H9 (cell line): ENCODE measurements at regions not wholly inside any gene's neighbourhood (a gene's known extent, or its start where the extent isn't known, plus 50 kb on each side); places are given as distances from the start of the nearest gene placed in this dataset.
A peak's percentile ranks its signal among the peaks of the same experiment; 100 is the strongest.
"Not testable (repeated sequence)": the region's sequence is repeated elsewhere in the genome, so short reads cannot be mapped to it uniquely, and the experiment has no call there.

ENCODE experiments used
- DNase-seq: peaks from one replicate; pipeline ENCODE4 v3.0.0-alpha.2; 2017
- H2AFZ ChIP-seq: one replicate; pipeline ENCODE4 v1.6.1; 2013; ENCODE audit warnings: mild to moderate bottlenecking, low read length, control low read depth, moderate library complexity
- H2AK5ac ChIP-seq: 2 replicates; pipeline ENCODE4 v1.6.1; 2013; ENCODE audit warnings: low read length, control low read depth, mixed read lengths; ENCODE audit not compliant: insufficient read length
- H2BK120ac ChIP-seq: one replicate; pipeline ENCODE4 v1.6.1; 2013; ENCODE audit warnings: low read depth, mild to moderate bottlenecking, low read length, control low read depth, inconsistent platforms; ENCODE audit not compliant: poor library complexity, severe bottlenecking
- H2BK12ac ChIP-seq: 2 replicates; pipeline ENCODE4 v1.6.1; 2013; ENCODE audit warnings: low read length, control low read depth, mixed read lengths, low read depth; ENCODE audit not compliant: insufficient read length
- H2BK15ac ChIP-seq: 2 replicates; pipeline ENCODE4 v1.6.1; 2013; ENCODE audit warnings: low read depth, low read length, control low read depth
- H2BK20ac ChIP-seq: one replicate; pipeline ENCODE4 v1.6.1; 2013; ENCODE audit warnings: low read depth, mild to moderate bottlenecking, low read length, control low read depth, inconsistent platforms; ENCODE audit not compliant: poor library complexity, severe bottlenecking
- H2BK5ac ChIP-seq: 2 replicates; pipeline ENCODE4 v1.6.1; 2013; ENCODE audit warnings: low read length, control low read depth, mixed read lengths; ENCODE audit not compliant: insufficient read length
- H3K14ac ChIP-seq: 2 replicates; pipeline ENCODE4 v1.6.1; 2013; ENCODE audit warnings: low read length, control low read depth; ENCODE audit not compliant: insufficient read depth
- H3K18ac ChIP-seq: 2 replicates; pipeline ENCODE4 v1.6.1; 2013; ENCODE audit warnings: low read depth, mild to moderate bottlenecking, mixed read lengths, low read length, control low read depth; ENCODE audit not compliant: insufficient read length
- H3K23ac ChIP-seq: 2 replicates; pipeline ENCODE4 v1.6.1; 2013; ENCODE audit warnings: low read length, control low read depth, mixed read lengths, low read depth; ENCODE audit not compliant: insufficient read length
- H3K23me2 ChIP-seq: 2 replicates; pipeline ENCODE4 v1.6.1; 2013; ENCODE audit warnings: low read depth, mild to moderate bottlenecking, mixed read lengths, low read length, control low read depth; ENCODE audit not compliant: insufficient read length, poor library complexity, severe bottlenecking
- H3K27ac ChIP-seq: 2 replicates; pipeline ENCODE4 v1.5.1; 2013; ENCODE audit warnings: low read length, control low read depth, mixed read lengths, low read depth; ENCODE audit not compliant: insufficient read length
- H3K27me3 ChIP-seq: 2 replicates; pipeline ENCODE4 v1.6.1; 2013; ENCODE audit warnings: low read length, control low read depth, inconsistent platforms; ENCODE audit not compliant: insufficient read depth
- H3K4ac ChIP-seq: 2 replicates; pipeline ENCODE4 v1.6.1; 2013; ENCODE audit warnings: low read depth, mild to moderate bottlenecking, control low read depth, inconsistent platforms, low read length, moderate library complexity
- H3K4me1 ChIP-seq: 2 replicates; pipeline ENCODE4 v1.6.1; 2013; ENCODE audit warnings: low read length, control low read depth, inconsistent platforms; ENCODE audit not compliant: insufficient read depth
- H3K4me2 ChIP-seq: 2 replicates; pipeline ENCODE4 v1.6.1; 2013; ENCODE audit warnings: low read length, control low read depth, mixed read lengths; ENCODE audit not compliant: insufficient read length, insufficient read depth
- H3K56ac ChIP-seq: 2 replicates; pipeline ENCODE4 v1.6.1; 2013; ENCODE audit warnings: low read depth, mild to moderate bottlenecking, mixed read lengths, low read length, control low read depth; ENCODE audit not compliant: insufficient read length
- H3K79me1 ChIP-seq: 2 replicates; pipeline ENCODE4 v1.6.1; 2013; ENCODE audit warnings: low read depth, mild to moderate bottlenecking, moderate library complexity, low read length, control low read depth, inconsistent platforms; ENCODE audit not compliant: insufficient read depth, poor library complexity, severe bottlenecking
- H3K79me2 ChIP-seq: 2 replicates; pipeline ENCODE4 v1.6.1; 2013; ENCODE audit warnings: low read length, control low read depth, inconsistent platforms; ENCODE audit not compliant: insufficient read depth
- H3K9ac ChIP-seq: 2 replicates; pipeline ENCODE4 v1.6.1; 2013; ENCODE audit warnings: low read length, control low read depth, mixed read lengths; ENCODE audit not compliant: insufficient read length; ENCODE audit errors: extremely low read depth
- H3K9me3 ChIP-seq: one replicate; pipeline ENCODE4 v1.6.1; 2013; ENCODE audit warnings: low read depth, low read length, inconsistent platforms; ENCODE audit not compliant: control insufficient read depth
- H3T11ph ChIP-seq: one replicate; pipeline ENCODE4 v1.6.1; 2013; ENCODE audit warnings: mild to moderate bottlenecking, low read length, control low read depth, inconsistent platforms
- H4K20me1 ChIP-seq: one replicate; pipeline ENCODE4 v1.6.1; 2013; ENCODE audit not compliant: control insufficient read depth, insufficient read length, insufficient read depth
- H4K5ac ChIP-seq: 2 replicates; pipeline ENCODE4 v1.6.1; 2013; ENCODE audit warnings: low read depth, mild to moderate bottlenecking, mixed read lengths, low read length, control low read depth; ENCODE audit not compliant: insufficient read length
- H4K8ac ChIP-seq: replicated peaks from 2 replicates; pipeline ENCODE4 v1.6.1; 2013; ENCODE audit warnings: low read length, control low read depth, mixed read lengths, low read depth; ENCODE audit not compliant: insufficient read length
- H4K91ac ChIP-seq: 2 replicates; pipeline ENCODE4 v1.6.1; 2013; ENCODE audit warnings: low read depth, mild to moderate bottlenecking, moderate library complexity, mixed read lengths, low read length, control low read depth; ENCODE audit not compliant: insufficient read length
- H3K27ac Mint-ChIP-seq, 3 experiments: 2 replicates in 2 of 3; 3 replicates in 1 of 3; pipeline ENCODE4 v1.8.0; 2020 to 2021; ENCODE audit warnings: mixed read lengths in 3 of 3, mild to moderate bottlenecking in 1 of 3, moderate library complexity in 1 of 3
- H3K27me3 Mint-ChIP-seq: 2 replicates; pipeline ENCODE4 v1.8.0; 2021; ENCODE audit warnings: low read depth, mild to moderate bottlenecking, moderate library complexity, mixed read lengths
- H3K36me3 Mint-ChIP-seq, 3 experiments: 2 replicates in 2 of 3; 3 replicates in 1 of 3; pipeline ENCODE4 v1.8.0; 2020 to 2021; ENCODE audit warnings: low read depth in 3 of 3, mixed read lengths in 3 of 3; ENCODE audit not compliant: insufficient read depth in 1 of 3
- H3K4me1 Mint-ChIP-seq, 2 experiments: 2 replicates each; pipeline ENCODE4 v1.8.0; 2020; ENCODE audit warnings: mixed read lengths in 2 of 2
- H3K4me3 Mint-ChIP-seq, 2 experiments: 2 replicates in 1 of 2; 3 replicates in 1 of 2; pipeline ENCODE4 v1.8.0; 2020 to 2021; ENCODE audit warnings: mild to moderate bottlenecking in 2 of 2, mixed read lengths in 2 of 2, moderate library complexity in 1 of 2
- H3K9me3 Mint-ChIP-seq, 2 experiments: 2 replicates in 1 of 2; 3 replicates in 1 of 2; pipeline ENCODE4 v1.8.0; 2020; ENCODE audit warnings: mild to moderate bottlenecking in 2 of 2, mixed read lengths in 2 of 2, moderate library complexity in 1 of 2
- WGBS: extraction: QIAGEN DNeasy Blood & Tissue Kit; methylation state at CpG from one replicate; pipeline ENCODE4 v1.1.7; 2013; ENCODE audit warnings: missing lambda C conversion rate, low lambda C conversion rate, mixed read lengths; ENCODE audit not compliant: insufficient read length; ENCODE audit errors: extremely low coverage; 5-methylcytosine and 5-hydroxymethylcytosine counted together
- TF ChIP-seq, protein P1 (sequence below): fragments of 200-600 bp; sonication (generic); conservative IDR thresholded peaks from 3 replicates; pipeline ENCODE4 v1.8.0; 2021; ENCODE audit warnings: antibody characterized with exemption, mild to moderate bottlenecking

DNA sequence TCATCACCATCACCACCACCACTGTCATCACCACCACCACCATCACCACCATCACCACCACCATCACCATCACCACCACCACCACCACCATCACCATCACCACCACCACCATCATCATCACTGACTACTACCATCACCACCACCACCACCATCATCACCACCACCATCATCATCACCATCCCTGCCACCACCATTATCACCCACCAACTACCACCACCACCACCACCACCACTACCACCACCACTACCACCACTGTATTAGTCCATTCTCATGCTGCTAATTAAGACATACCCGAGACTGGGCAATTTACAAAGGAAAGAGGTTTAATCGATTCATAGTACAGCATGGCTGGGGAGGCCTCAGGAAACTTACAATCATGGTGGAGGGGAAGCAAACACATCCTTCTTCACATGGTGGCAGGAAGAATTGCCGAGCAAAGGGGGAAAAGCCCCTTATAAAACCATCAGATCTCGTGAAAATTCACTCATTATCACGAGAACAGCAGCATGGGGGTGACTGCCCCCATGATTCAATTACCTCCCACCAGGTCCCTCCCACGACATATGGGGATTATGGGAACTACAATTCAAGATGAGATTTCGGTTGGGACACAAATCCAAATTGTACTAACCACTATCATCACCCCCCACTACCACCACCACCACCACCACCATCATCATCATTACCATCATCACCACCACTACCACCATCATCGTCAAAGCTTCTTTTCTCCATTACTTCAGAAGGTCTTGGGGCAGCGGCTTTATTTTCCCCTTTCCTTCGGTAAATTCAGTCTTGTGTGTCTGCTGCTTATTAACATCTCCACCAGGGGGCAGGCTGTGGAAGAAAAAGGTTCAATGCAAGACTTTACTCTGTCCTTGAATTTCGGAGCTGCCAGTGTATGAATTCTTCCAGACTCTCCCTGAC is 53.6 kb upstream of the SCAF4 start:
- not testable (repeated sequence) for H2BK20ac ChIP-seq, H3K4me2 ChIP-seq, H2BK12ac ChIP-seq, H3K23me2 ChIP-seq, H2AFZ ChIP-seq, H3K27ac ChIP-seq, H4K91ac ChIP-seq, H4K5ac ChIP-seq, H3K4me1 Mint-ChIP-seq, H3K4me3 Mint-ChIP-seq, H3K27me3 ChIP-seq, H3K9ac ChIP-seq, H4K20me1 ChIP-seq, H3K56ac ChIP-seq, H2BK15ac ChIP-seq, H3K18ac ChIP-seq, H3K14ac ChIP-seq, H2BK5ac ChIP-seq, H3K23ac ChIP-seq, H3T11ph ChIP-seq, H3K79me1 ChIP-seq, H3K9me3 ChIP-seq, H2BK120ac ChIP-seq, H3K27ac Mint-ChIP-seq, H3K4me1 ChIP-seq, H3K27me3 Mint-ChIP-seq, H3K4ac ChIP-seq, H2AK5ac ChIP-seq, H4K8ac ChIP-seq, H3K79me2 ChIP-seq
- TF ChIP-seq, protein P1, sequence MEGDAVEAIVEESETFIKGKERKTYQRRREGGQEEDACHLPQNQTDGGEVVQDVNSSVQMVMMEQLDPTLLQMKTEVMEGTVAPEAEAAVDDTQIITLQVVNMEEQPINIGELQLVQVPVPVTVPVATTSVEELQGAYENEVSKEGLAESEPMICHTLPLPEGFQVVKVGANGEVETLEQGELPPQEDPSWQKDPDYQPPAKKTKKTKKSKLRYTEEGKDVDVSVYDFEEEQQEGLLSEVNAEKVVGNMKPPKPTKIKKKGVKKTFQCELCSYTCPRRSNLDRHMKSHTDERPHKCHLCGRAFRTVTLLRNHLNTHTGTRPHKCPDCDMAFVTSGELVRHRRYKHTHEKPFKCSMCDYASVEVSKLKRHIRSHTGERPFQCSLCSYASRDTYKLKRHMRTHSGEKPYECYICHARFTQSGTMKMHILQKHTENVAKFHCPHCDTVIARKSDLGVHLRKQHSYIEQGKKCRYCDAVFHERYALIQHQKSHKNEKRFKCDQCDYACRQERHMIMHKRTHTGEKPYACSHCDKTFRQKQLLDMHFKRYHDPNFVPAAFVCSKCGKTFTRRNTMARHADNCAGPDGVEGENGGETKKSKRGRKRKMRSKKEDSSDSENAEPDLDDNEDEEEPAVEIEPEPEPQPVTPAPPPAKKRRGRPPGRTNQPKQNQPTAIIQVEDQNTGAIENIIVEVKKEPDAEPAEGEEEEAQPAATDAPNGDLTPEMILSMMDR, result peak; percentile 81
- Mint-ChIP-seq H3K36me3 (peaks cover 4 to 24% (median 5%) of the 10 kb centered on the region in 3 experiments; a peak in 4 of 7 replicates), H3K9me3 (peaks cover 14 to 24% of the 10 kb centered on the region in 2 experiments)
- no CpG with 5 or more reads among the region's 11 CpGs for WGBS
- DNase-seq, result peak; percentile 72
